ENCODE measurements at regions not wholly inside any gene's neighbourhood (a gene's known extent, or its start where the extent isn't known, plus 50 kb on each side); places are given as distances from the start of the nearest gene placed in this dataset.

GRCh38 chr1:96060621-96061020, 661.0 kb upstream of the PTBP2 start:
- no peaks in the 10 kb centered on the region for H3K79me2 ChIP-seq (ENCODE audit: insufficient read depth, low read length)
- no peaks in the 10 kb centered on the region for H3K9me3 ChIP-seq (ENCODE audit: insufficient read depth, low read length)
- H3K4me2 ChIP-seq (ENCODE audit: low read depth, low read length, poor library complexity, severe bottlenecking): no peak overlapping the region
- H3K36me3 ChIP-seq (ENCODE audit: low read length): no peaks in the 10 kb centered on the region
- no peak overlapping the region for H2AFZ ChIP-seq (ENCODE audit: low read depth, low read length, severe bottlenecking)
- H3K9me2 ChIP-seq (replicated peaks; ENCODE audit: insufficient read depth, low read length): no peaks in the 10 kb centered on the region
- no peak overlapping the region for H3K4me3 ChIP-seq (ENCODE audit: insufficient read depth, low read length, poor library complexity, severe bottlenecking)
- no peaks in the 10 kb centered on the region for H4K20me1 ChIP-seq (ENCODE audit: low read depth, low read length)
- no peak overlapping the region for H3K27ac ChIP-seq (ENCODE audit: low read depth, low read length)
- no peaks in the 10 kb centered on the region for H3F3A ChIP-seq (ENCODE audit: insufficient read depth)
- H3K27me3 ChIP-seq (ENCODE audit: low read length): no peaks in the 10 kb centered on the region
- no peak overlapping the region for H3K9ac ChIP-seq (ENCODE audit: low read length)
- TF ChIP-seq EZH2phosphoT487 (conservative IDR thresholded peaks at IDR 0.05; ENCODE audit: low read length) (no peak), CTCF (IDR thresholded peaks at IDR 0.05; ENCODE audit: insufficient read depth, low read length, poor library complexity, severe bottlenecking) (no peak)

- no peaks in the 10 kb centered on the region for H3F3A ChIP-seq (ENCODE audit: insufficient read depth)
- H3K4me2 ChIP-seq (ENCODE audit: low read depth, low read length, poor library complexity, severe bottlenecking): no peak overlapping the region
- H3K9ac ChIP-seq (ENCODE audit: low read length): no peak overlapping the region
- H3K27ac ChIP-seq (ENCODE audit: low read depth, low read length): no peak overlapping the region
- H3K9me2 ChIP-seq (replicated peaks; ENCODE audit: insufficient read depth, low read length): no peaks in the 10 kb centered on the region
- no peak overlapping the region for H2AFZ ChIP-seq (ENCODE audit: low read depth, low read length, severe bottlenecking)
- no peak overlapping the region for H3K4me3 ChIP-seq (ENCODE audit: insufficient read depth, low read length, poor library complexity, severe bottlenecking)
- no peaks in the 10 kb centered on the region for H3K36me3 ChIP-seq (ENCODE audit: low read length)
- H3K9me3 ChIP-seq (ENCODE audit: insufficient read depth, low read length): no peaks in the 10 kb centered on the region
- H3K79me2 ChIP-seq (ENCODE audit: insufficient read depth, low read length): no peaks in the 10 kb centered on the region
- H4K20me1 ChIP-seq (ENCODE audit: low read depth, low read length): no peaks in the 10 kb centered on the region
- H3K27me3 ChIP-seq (ENCODE audit: low read length): no peaks in the 10 kb centered on the region
- TF ChIP-seq EZH2phosphoT487 (conservative IDR thresholded peaks at IDR 0.05; ENCODE audit: low read length) (no peak), CTCF (IDR thresholded peaks at IDR 0.05; ENCODE audit: insufficient read depth, low read length, poor library complexity, severe bottlenecking) (no peak)
These were observed 649.6 kb upstream of the PTBP2 start for GRCh38 chr1:96072021-96072420.

DNA sequence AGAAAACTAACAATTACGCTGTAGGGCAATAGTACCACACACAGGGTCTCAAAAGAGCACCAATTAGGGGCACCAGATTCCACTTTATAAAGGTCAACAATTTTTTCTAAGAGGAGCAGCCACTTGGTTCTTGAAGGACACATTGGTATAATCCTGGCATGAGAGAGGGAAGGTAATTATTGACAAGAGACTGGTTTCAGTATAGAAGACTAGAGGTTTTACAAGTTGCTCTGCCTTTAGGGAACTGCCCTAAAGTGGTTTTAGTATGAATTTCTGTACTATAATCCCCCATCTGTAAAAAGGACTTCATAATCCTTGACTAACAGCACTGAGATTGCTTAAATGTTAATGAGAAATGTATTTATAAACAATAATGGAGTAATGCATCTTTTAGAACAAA, 648.5 kb upstream of the PTBP2 start:
- Histone ChIP-seq H3K4me3 (ENCODE audit: insufficient read depth, low read length, poor library complexity, severe bottlenecking) (no peak overlapping the region), H3K9me3 (ENCODE audit: insufficient read depth, low read length) (no peaks in the 10 kb centered on the region), H3K9me2 (replicated peaks; ENCODE audit: insufficient read depth, low read length) (no peaks in the 10 kb centered on the region), H2AFZ (ENCODE audit: low read depth, low read length, severe bottlenecking) (no peak overlapping the region), H3K27me3 (ENCODE audit: low read length) (no peaks in the 10 kb centered on the region), H3K27ac (ENCODE audit: low read depth, low read length) (no peak overlapping the region), H3F3A (ENCODE audit: insufficient read depth) (no peaks in the 10 kb centered on the region), H3K79me2 (ENCODE audit: insufficient read depth, low read length) (no peaks in the 10 kb centered on the region), H3K9ac (ENCODE audit: low read length) (no peak overlapping the region), H3K4me2 (ENCODE audit: low read depth, low read length, poor library complexity, severe bottlenecking) (no peak overlapping the region), H4K20me1 (ENCODE audit: low read depth, low read length) (no peaks in the 10 kb centered on the region), H3K36me3 (ENCODE audit: low read length) (no peaks in the 10 kb centered on the region)
- TF ChIP-seq EZH2phosphoT487 (conservative IDR thresholded peaks at IDR 0.05; ENCODE audit: low read length) (no peak), CTCF (IDR thresholded peaks at IDR 0.05; ENCODE audit: insufficient read depth, low read length, poor library complexity, severe bottlenecking) (no peak)

- Histone ChIP-seq H3K9me3 (ENCODE audit: insufficient read depth, low read length) (no peaks in the 10 kb centered on the region), H4K20me1 (ENCODE audit: low read depth, low read length) (no peaks in the 10 kb centered on the region), H3F3A (ENCODE audit: insufficient read depth) (no peaks in the 10 kb centered on the region), H3K4me2 (ENCODE audit: low read depth, low read length, poor library complexity, severe bottlenecking) (no peak overlapping the region), H3K36me3 (ENCODE audit: low read length) (no peaks in the 10 kb centered on the region), H3K79me2 (ENCODE audit: insufficient read depth, low read length) (no peaks in the 10 kb centered on the region), H3K4me3 (ENCODE audit: insufficient read depth, low read length, poor library complexity, severe bottlenecking) (no peak overlapping the region), H2AFZ (ENCODE audit: low read depth, low read length, severe bottlenecking) (no peak overlapping the region), H3K27ac (ENCODE audit: low read depth, low read length) (no peak overlapping the region), H3K9ac (ENCODE audit: low read length) (no peak overlapping the region), H3K9me2 (replicated peaks; ENCODE audit: insufficient read depth, low read length) (no peaks in the 10 kb centered on the region), H3K27me3 (ENCODE audit: low read length) (no peaks in the 10 kb centered on the region)
- TF ChIP-seq CTCF (IDR thresholded peaks at IDR 0.05; ENCODE audit: insufficient read depth, low read length, poor library complexity, severe bottlenecking) (no peak), EZH2phosphoT487 (conservative IDR thresholded peaks at IDR 0.05; ENCODE audit: low read length) (no peak)
These were observed 647.2 kb upstream of the PTBP2 start for GRCh38 chr1:96074422-96074821.
